Adrenal gland (tissue), 9 donors: ENCODE measurements at regions not wholly inside any gene's neighbourhood (a gene's known extent, or its start where the extent isn't known, plus 50 kb on each side); places are given as distances from the start of the nearest gene placed in this dataset.

Experiments
- DNase-seq, 7 donors: peaks; one replicate each; pipeline ENCODE4 v3.0.0-alpha.2; 2019 to 2020
- H3K27ac ChIP-seq, 5 donors: fragments of 200-600 bp; sonication (generic) in 4 of 5; 1 replicate in 3 of 5; 2 replicates in 2 of 5; pipeline versions ENCODE4 v1.5.1 to v1.8.0; 2016 to 2020; ENCODE audit warnings: mild to moderate bottlenecking in 1 of 5
- H3K27me3 ChIP-seq: fragments of 200-600 bp; 2 replicates; pipeline ENCODE4 v1.8.0; 2021
- H3K36me3 ChIP-seq, 2 donors: fragments of 200-600 bp; replicated peaks in 1 of 2; 1 replicate in 1 of 2; 2 replicates in 1 of 2; pipeline versions ENCODE4 v1.5.1 to v1.8.0; 2018 to 2022
- H3K4me1 ChIP-seq, 2 donors: fragments of 200-600 bp; replicated peaks in 1 of 2; 1 replicate in 1 of 2; 2 replicates in 1 of 2; pipeline versions ENCODE4 v1.5.1 to v1.8.0; 2018 to 2021
- H3K4me3 ChIP-seq, 4 donors: fragments of 200-600 bp; sonication (generic) in 3 of 4; one replicate each; pipeline ENCODE4 v1.5.1; 2016 to 2018
- H3K9me3 ChIP-seq, 3 donors: fragments of 200-600 bp; sonication (generic) in 1 of 3; replicated peaks in 1 of 3; 1 replicate in 2 of 3; 2 replicates in 1 of 3; pipeline versions ENCODE4 v1.5.1 to v1.8.0; 2016 to 2021
- CTCF ChIP-seq, 6 experiments: fragments of 450-650 bp in 4 of 6; fragments of 200-600 bp in 2 of 6; sonication (generic) in 1 of 6; IDR thresholded peaks; 1 replicate in 5 of 6; 2 replicates in 1 of 6; pipeline versions ENCODE4 v1.5.1 to v1.8.0; 2016 to 2021; ENCODE audit warnings: antibody characterized with exemption in 6 of 6, mild to moderate bottlenecking in 2 of 6, moderate library complexity in 1 of 6
- POLR2A ChIP-seq, 2 donors: fragments of 450-650 bp; IDR thresholded peaks; one replicate each; pipeline ENCODE4 v1.6.1; 2017; ENCODE audit warnings: antibody characterized with exemption in 2 of 2, mild to moderate bottlenecking in 2 of 2, moderate library complexity in 1 of 2
- WGBS, 4 donors: extraction: QIAGEN DNeasy Blood & Tissue Kit in 2 of 4; methylation state at CpG; one replicate each; pipeline versions ENCODE4 v1.1.5 to v1.1.7; 2013 to 2017; 5-methylcytosine and 5-hydroxymethylcytosine counted together
- intact Hi-C, 2 donors: fragments of 100-400 bp; cut with DNase I; formaldehyde crosslinking; loops; one replicate each; pipeline versions ENCODE4 v1.14.1 to v1.15.0; 2022 to 2023
- donor health status: healthy with polysubstance abuse.
- donor health status: Bipolar disorder and iron deficiency.
- donor health status: DM: yes; HTN: yes; CAD: no.
- donor health status: DM: no; HTN: no; CAD: no.
- donor health status: DM: no; HTN: no; CAD: no.

- intact Hi-C loops: no loop called here
- H3K27me3 ChIP-seq: no peaks in the 10 kb centered on the region
- 50 to 60% (median 54%) methylated on average over 3 of the region's 3 CpGs for WGBS, 4 donors
- no peaks in the 10 kb centered on the region for H3K36me3 ChIP-seq
- no peak for DNase-seq
- no peak overlapping the region for H3K4me3 ChIP-seq
- no peaks in the 10 kb centered on the region for H3K9me3 ChIP-seq
- H3K27ac ChIP-seq: no peak overlapping the region
- no peaks in the 10 kb centered on the region for H3K4me1 ChIP-seq
- no peak for TF ChIP-seq CTCF (IDR thresholded peaks at IDR 0.05)
- TF ChIP-seq POLR2A (IDR thresholded peaks at IDR 0.05): no peak
These were observed 58.6 kb upstream of the DCTD start for GRCh38 chr4:182975806-182976205.

GRCh38 chr4:182973941-182974340 lies 56.8 kb upstream of the DCTD start:
- Histone ChIP-seq H3K4me1 (no peaks in the 10 kb centered on the region), H3K27ac (no peak overlapping the region), H3K27me3 (peaks cover 4% of the 10 kb centered on the region), H3K4me3 (no peak overlapping the region), H3K36me3 (no peaks in the 10 kb centered on the region), H3K9me3 (no peaks in the 10 kb centered on the region)
- intact Hi-C loops: no loop called here
- WGBS, 4 donors: 89 to 93% (median 91%) methylated on average over 11 of the region's 11 CpGs
- TF ChIP-seq CTCF (IDR thresholded peaks at IDR 0.05) (no peak), POLR2A (IDR thresholded peaks at IDR 0.05) (no peak)
- DNase-seq: no peak

- WGBS, 4 donors: 58 to 65% (median 63%) methylated on average over 3 of the region's 3 CpGs
- no peaks in the 10 kb centered on the region for H3K9me3 ChIP-seq
- no peak for DNase-seq
These were observed 56.3 kb upstream of the DCTD start for GRCh38 chr4:182973511-182973911.

GRCh38 chr4:182971702-182972101 lies 54.5 kb upstream of the DCTD start:
- 82 to 86% (median 83%) methylated on average over 3 of the region's 3 CpGs for WGBS, 4 donors

More at GRCh38 chr4:182973511-182973911, 56.3 kb upstream of the DCTD start:
- no peaks in the 10 kb centered on the region for H3K4me1 ChIP-seq
- peaks cover 4% of the 10 kb centered on the region for H3K27me3 ChIP-seq
- no peaks in the 10 kb centered on the region for H3K36me3 ChIP-seq
- TF ChIP-seq POLR2A (IDR thresholded peaks at IDR 0.05): no peak
- TF ChIP-seq CTCF (IDR thresholded peaks at IDR 0.05): no peak
- intact Hi-C loops: no loop called here
- no peak overlapping the region for H3K27ac ChIP-seq
- no peak overlapping the region for H3K4me3 ChIP-seq

More at GRCh38 chr4:182971702-182972101, 54.5 kb upstream of the DCTD start:
- Histone ChIP-seq H3K9me3 (no peaks in the 10 kb centered on the region), H3K27me3 (peaks cover 4% of the 10 kb centered on the region), H3K27ac (no peak overlapping the region), H3K36me3 (no peaks in the 10 kb centered on the region), H3K4me1 (no peaks in the 10 kb centered on the region), H3K4me3 (no peak overlapping the region)
- DNase-seq: no peak
- TF ChIP-seq CTCF (IDR thresholded peaks at IDR 0.05): no peak
- no peak for TF ChIP-seq POLR2A (IDR thresholded peaks at IDR 0.05)
- intact Hi-C loops: no loop called here
